SK-N-SH treated with all-trans-retinoic acid at 6 μM for 48 hours (cell line): ENCODE measurements at regions not wholly inside any gene's neighbourhood (a gene's known extent, or its start where the extent isn't known, plus 50 kb on each side); places are given as distances from the start of the nearest gene placed in this dataset.

ENCODE experiments used
- ATAC-seq: fragments of 200-7000 bp; cut with Tn5 transposase; 3 replicates; pipeline ENCODE4 v1.9.1; 2020; ENCODE audit warnings: mild to moderate bottlenecking, moderate library complexity
- BACH2 ChIP-seq: fragments of 250-450 bp; sonication (Bioruptor Pico); IDR thresholded peaks from 2 replicates; pipeline ENCODE4 v1.9.0; 2021; ENCODE audit warnings: mild to moderate bottlenecking, borderline replicate concordance
- CREB5 ChIP-seq: fragments of 250-450 bp; sonication (Bioruptor Pico); IDR thresholded peaks from 2 replicates; pipeline ENCODE4 v1.5.1; 2020; ENCODE audit warnings: low read depth, mild to moderate bottlenecking, moderate library complexity
- CSDC2 ChIP-seq: fragments of 250-450 bp; sonication (Bioruptor Pico); IDR thresholded peaks from 2 replicates; pipeline ENCODE4 v1.5.0; 2020; ENCODE audit warnings: mild to moderate bottlenecking, moderate library complexity
- ESRRG ChIP-seq: fragments of 250-450 bp; sonication (Bioruptor Pico); IDR thresholded peaks from 2 replicates; pipeline ENCODE4 v1.6.1; 2021; ENCODE audit warnings: mild to moderate bottlenecking
- GLIS3 ChIP-seq: fragments of 250-450 bp; sonication (Bioruptor Pico); IDR thresholded peaks from 2 replicates; pipeline ENCODE4 v1.5.0; 2020; ENCODE audit warnings: mild to moderate bottlenecking, moderate library complexity
- ISL1 ChIP-seq: fragments of 250-450 bp; sonication (Bioruptor Pico); IDR thresholded peaks from 2 replicates; pipeline ENCODE4 v2.1.2; 2022; ENCODE audit warnings: mild to moderate bottlenecking, moderate library complexity
- OSR1 ChIP-seq: fragments of 250-450 bp; sonication (Bioruptor Pico); IDR thresholded peaks from 2 replicates; pipeline ENCODE4 v1.8.0; 2022; ENCODE audit warnings: moderate library complexity, mild to moderate bottlenecking, inconsistent platforms
- PPARA ChIP-seq: fragments of 250-450 bp; sonication (Bioruptor Pico); IDR thresholded peaks from 2 replicates; pipeline ENCODE4 v1.5.0; 2020; ENCODE audit warnings: mild to moderate bottlenecking, borderline replicate concordance
- RARB ChIP-seq: fragments of 250-450 bp; sonication (Bioruptor Pico); IDR thresholded peaks from 2 replicates; pipeline ENCODE4 v1.8.0; 2021; ENCODE audit warnings: mild to moderate bottlenecking, moderate library complexity
- SNAI2 ChIP-seq: fragments of 250-450 bp; sonication (Bioruptor Pico); IDR thresholded peaks from 2 replicates; pipeline ENCODE4 v1.5.0; 2020; ENCODE audit warnings: mild to moderate bottlenecking, moderate library complexity
- TCF4 ChIP-seq: fragments of 250-450 bp; sonication (Bioruptor Pico); IDR thresholded peaks from 2 replicates; pipeline ENCODE4 v1.8.0; 2021; ENCODE audit warnings: mild to moderate bottlenecking, moderate library complexity, borderline replicate concordance
- TOX ChIP-seq: fragments of 250-450 bp; sonication (Bioruptor Pico); IDR thresholded peaks from 2 replicates; pipeline ENCODE4 v1.8.0; 2021; ENCODE audit warnings: mild to moderate bottlenecking, moderate library complexity, borderline replicate concordance
- TSHZ2 ChIP-seq: fragments of 250-450 bp; sonication (Bioruptor Pico); IDR thresholded peaks from 2 replicates; pipeline ENCODE4 v1.5.0; 2020; ENCODE audit warnings: mild to moderate bottlenecking, moderate library complexity
- ZC3H10 ChIP-seq: fragments of 250-450 bp; sonication (Bioruptor Pico); IDR thresholded peaks from 2 replicates; pipeline ENCODE4 v1.5.1; 2021; ENCODE audit warnings: mild to moderate bottlenecking, moderate library complexity
- ZFP3 ChIP-seq: fragments of 250-450 bp; sonication (Bioruptor Pico); IDR thresholded peaks from 2 replicates; pipeline ENCODE4 v1.5.0; 2020; ENCODE audit warnings: mild to moderate bottlenecking, moderate library complexity
- ZFP30 ChIP-seq: fragments of 450-650 bp; formaldehyde crosslinking; IDR thresholded peaks from 2 replicates; pipeline ENCODE4 v1.5.0; 2022; ENCODE audit warnings: mild to moderate bottlenecking, moderate library complexity
- ZNF565 ChIP-seq: fragments of 450-650 bp; formaldehyde crosslinking; conservative IDR thresholded peaks from 2 replicates; pipeline ENCODE4 v1.5.0; 2020; ENCODE audit warnings: low read depth, mild to moderate bottlenecking, moderate library complexity
- ZNF70 ChIP-seq: fragments of 450-650 bp; formaldehyde crosslinking; IDR thresholded peaks from 2 replicates; pipeline ENCODE4 v1.5.0; 2020; ENCODE audit warnings: mild to moderate bottlenecking, moderate library complexity
- ZNF8 ChIP-seq: fragments of 450-650 bp; formaldehyde crosslinking; IDR thresholded peaks from 2 replicates; pipeline ENCODE4 v1.5.0; 2020; ENCODE audit warnings: mild to moderate bottlenecking, moderate library complexity
- TF ChIP-seq, protein P1 (sequence below): fragments of 250-450 bp; sonication (Bioruptor Pico); IDR thresholded peaks from 2 replicates; pipeline ENCODE4 v1.5.1; 2021; ENCODE audit warnings: mild to moderate bottlenecking, moderate library complexity
- TF ChIP-seq, protein P2 (sequence below): fragments of 250-450 bp; sonication (Bioruptor Pico); IDR thresholded peaks from 2 replicates; pipeline ENCODE4 v1.8.0; 2020; ENCODE audit warnings: mild to moderate bottlenecking, moderate library complexity, borderline replicate concordance

- TF ChIP-seq, protein P1, sequence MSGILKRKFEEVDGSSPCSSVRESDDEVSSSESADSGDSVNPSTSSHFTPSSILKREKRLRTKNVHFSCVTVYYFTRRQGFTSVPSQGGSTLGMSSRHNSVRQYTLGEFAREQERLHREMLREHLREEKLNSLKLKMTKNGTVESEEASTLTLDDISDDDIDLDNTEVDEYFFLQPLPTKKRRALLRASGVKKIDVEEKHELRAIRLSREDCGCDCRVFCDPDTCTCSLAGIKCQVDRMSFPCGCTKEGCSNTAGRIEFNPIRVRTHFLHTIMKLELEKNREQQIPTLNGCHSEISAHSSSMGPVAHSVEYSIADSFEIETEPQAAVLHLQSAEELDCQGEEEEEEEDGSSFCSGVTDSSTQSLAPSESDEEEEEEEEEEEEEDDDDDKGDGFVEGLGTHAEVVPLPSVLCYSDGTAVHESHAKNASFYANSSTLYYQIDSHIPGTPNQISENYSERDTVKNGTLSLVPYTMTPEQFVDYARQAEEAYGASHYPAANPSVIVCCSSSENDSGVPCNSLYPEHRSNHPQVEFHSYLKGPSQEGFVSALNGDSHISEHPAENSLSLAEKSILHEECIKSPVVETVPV: no peak
- TF ChIP-seq BACH2 (no peak), CSDC2 (CRISPR knock-in tag) (no peak), PPARA (no peak), ZC3H10 (CRISPR knock-in tag) (no peak), ZNF8 (no peak), TOX (CRISPR knock-in tag) (no peak)
- ATAC-seq: no peak
Observed at GRCh38 chr20:21002486-21002885, 103.7 kb downstream of the LINC00237 start.

- ATAC-seq: no peak
- TF ChIP-seq ZNF565 (CRISPR knock-in tag) (no peak), ZNF8 (no peak), GLIS3 (CRISPR knock-in tag) (no peak), SNAI2 (CRISPR knock-in tag) (no peak), TOX (CRISPR knock-in tag) (no peak), BACH2 (no peak), ZFP30 (CRISPR knock-in tag) (no peak), CSDC2 (CRISPR knock-in tag) (no peak), RARB (no peak), TCF4 (CRISPR knock-in tag) (no peak), TSHZ2 (no peak), ZNF70 (no peak), ISL1 (CRISPR knock-in tag) (no peak), ZFP3 (CRISPR knock-in tag) (no peak), OSR1 (no peak)
- TF ChIP-seq, protein P1: no peak
Observed at GRCh38 chr20:20993372-20993771, 112.8 kb downstream of the LINC00237 start.

- no peak for ATAC-seq
- TF ChIP-seq CSDC2 (CRISPR knock-in tag) (no peak), GLIS3 (CRISPR knock-in tag) (no peak), TOX (CRISPR knock-in tag) (no peak), BACH2 (no peak), ZFP30 (CRISPR knock-in tag) (no peak), ZFP3 (CRISPR knock-in tag) (no peak), ESRRG (no peak), ZNF8 (no peak), ZC3H10 (CRISPR knock-in tag) (no peak), CREB5 (CRISPR knock-in tag) (no peak), PPARA (no peak)
- TF ChIP-seq, protein P2, sequence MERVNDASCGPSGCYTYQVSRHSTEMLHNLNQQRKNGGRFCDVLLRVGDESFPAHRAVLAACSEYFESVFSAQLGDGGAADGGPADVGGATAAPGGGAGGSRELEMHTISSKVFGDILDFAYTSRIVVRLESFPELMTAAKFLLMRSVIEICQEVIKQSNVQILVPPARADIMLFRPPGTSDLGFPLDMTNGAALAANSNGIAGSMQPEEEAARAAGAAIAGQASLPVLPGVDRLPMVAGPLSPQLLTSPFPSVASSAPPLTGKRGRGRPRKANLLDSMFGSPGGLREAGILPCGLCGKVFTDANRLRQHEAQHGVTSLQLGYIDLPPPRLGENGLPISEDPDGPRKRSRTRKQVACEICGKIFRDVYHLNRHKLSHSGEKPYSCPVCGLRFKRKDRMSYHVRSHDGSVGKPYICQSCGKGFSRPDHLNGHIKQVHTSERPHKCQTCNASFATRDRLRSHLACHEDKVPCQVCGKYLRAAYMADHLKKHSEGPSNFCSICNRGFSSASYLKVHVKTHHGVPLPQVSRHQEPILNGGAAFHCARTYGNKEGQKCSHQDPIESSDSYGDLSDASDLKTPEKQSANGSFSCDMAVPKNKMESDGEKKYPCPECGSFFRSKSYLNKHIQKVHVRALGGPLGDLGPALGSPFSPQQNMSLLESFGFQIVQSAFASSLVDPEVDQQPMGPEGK: no peak
- TF ChIP-seq, all 23 proteins: peak for 0
Observed at GRCh38 chr20:20992686-20993360, 113.3 kb downstream of the LINC00237 start.
